Lower leg skin (tissue), 3 donors: ENCODE measurements at regions not wholly inside any gene's neighbourhood (a gene's known extent, or its start where the extent isn't known, plus 50 kb on each side); places are given as distances from the start of the nearest gene placed in this dataset.

Experiments
- CTCF ChIP-seq, 3 donors: fragments of 450-650 bp; IDR thresholded peaks; one replicate each; pipeline ENCODE4 v1.5.1; 2016; ENCODE audit warnings: antibody characterized with exemption in 3 of 3, mild to moderate bottlenecking in 3 of 3, moderate library complexity in 2 of 3
- POLR2A ChIP-seq, 2 donors: fragments of 450-650 bp; IDR thresholded peaks; one replicate each; pipeline ENCODE4 v1.6.1; 2016 to 2017; ENCODE audit warnings: antibody characterized with exemption in 2 of 2, mild to moderate bottlenecking in 1 of 2, moderate library complexity in 1 of 2

GRCh38 chr3:148202386-148202785 is 495.3 kb upstream of the AGTR1 start:
- no peak for TF ChIP-seq POLR2A (IDR thresholded peaks at IDR 0.05)
- TF ChIP-seq CTCF (IDR thresholded peaks at IDR 0.05) = no peak
